HepG2 (cell line): ENCODE measurements at regions not wholly inside any gene's neighbourhood (a gene's known extent, or its start where the extent isn't known, plus 50 kb on each side); places are given as distances from the start of the nearest gene placed in this dataset.

Experiments used
- ATF2 ChIP-seq: sonication (generic); formaldehyde crosslinking; IDR thresholded peaks from 2 replicates; pipeline ENCODE4 v1.4.0; 2020; ENCODE audit warnings: missing genetic modification reagents
- CHD4 ChIP-seq: fragments of 200-600 bp; sonication (generic); IDR thresholded peaks from 2 replicates; pipeline ENCODE4 v1.7.0; 2017; ENCODE audit warnings: mild to moderate bottlenecking, low read length, borderline replicate concordance
- DPF2 ChIP-seq: sonication (generic); formaldehyde crosslinking; IDR thresholded peaks from 2 replicates; pipeline ENCODE4 v1.4.0; 2020; ENCODE audit warnings: mild to moderate bottlenecking, low read depth, missing genetic modification reagents, borderline replicate concordance
- EZH2 ChIP-seq: conservative IDR thresholded peaks from 2 replicates; pipeline ENCODE4 v1.6.1; 2012; ENCODE audit warnings: mild to moderate bottlenecking, low read depth, low read length, moderate library complexity
- HMG20A ChIP-seq: IDR thresholded peaks from 2 replicates; pipeline ENCODE4 v1.6.1; 2016; ENCODE audit warnings: borderline replicate concordance
- HOXA7 ChIP-seq: sonication (generic); formaldehyde crosslinking; IDR thresholded peaks from 2 replicates; pipeline ENCODE4 v1.8.1; 2022; ENCODE audit warnings: mild to moderate bottlenecking, missing genetic modification reagents, moderate library complexity
- ZBTB3 ChIP-seq: sonication (generic); formaldehyde crosslinking; IDR thresholded peaks from 2 replicates; pipeline ENCODE4 v1.4.0; 2020; ENCODE audit warnings: low read depth, mild to moderate bottlenecking, moderate library complexity, missing genetic modification reagents, borderline replicate concordance
- ZNF282 ChIP-seq: fragments of 450-650 bp; IDR thresholded peaks from 2 replicates; pipeline ENCODE4 v1.6.1; 2018; ENCODE audit not compliant: partially characterized antibody
- ZNF572 ChIP-seq: sonication (generic); formaldehyde crosslinking; IDR thresholded peaks from 2 replicates; pipeline ENCODE4 v1.5.1; 2020; ENCODE audit warnings: mild to moderate bottlenecking, missing genetic modification reagents
- TF ChIP-seq, protein P1 (sequence below): sonication (generic); formaldehyde crosslinking; IDR thresholded peaks from 2 replicates; pipeline ENCODE4 v1.5.0; 2020; ENCODE audit warnings: mild to moderate bottlenecking, missing genetic modification reagents, moderate library complexity
- TF ChIP-seq, protein P2 (sequence below): sonication (generic); formaldehyde crosslinking; IDR thresholded peaks from 2 replicates; pipeline ENCODE4 v1.4.0; 2020; ENCODE audit warnings: missing genetic modification reagents, borderline replicate concordance
- TF ChIP-seq, protein P3 (sequence below): sonication (generic); formaldehyde crosslinking; IDR thresholded peaks from 2 replicates; pipeline ENCODE4 v1.4.0; 2020; ENCODE audit warnings: mild to moderate bottlenecking, missing genetic modification reagents

DNA sequence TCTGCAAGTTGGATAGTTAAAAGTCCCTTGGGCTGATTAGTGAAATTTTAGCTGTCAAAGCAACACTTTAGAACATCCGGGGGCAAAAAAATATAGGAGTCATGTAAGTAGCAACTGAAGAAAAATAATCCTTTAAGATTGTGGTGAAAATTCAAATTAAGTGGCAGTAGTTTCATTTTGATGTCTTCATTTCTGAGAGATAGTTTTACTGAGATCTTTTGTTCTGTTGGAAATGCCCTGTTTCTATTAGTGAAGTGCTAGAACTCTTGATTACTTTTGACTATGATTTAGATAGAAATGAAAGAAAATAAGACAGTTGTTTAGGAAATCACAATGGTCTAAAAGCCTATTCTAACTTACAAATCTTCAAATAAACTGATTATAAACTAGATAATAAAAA is 587.3 kb upstream of the MMS22L start:
- TF ChIP-seq ATF2 (no peak), ZBTB3 (CRISPR knock-in tag) (no peak), CHD4 (no peak), ZNF282 (no peak), ZNF572 (CRISPR knock-in tag) (no peak), DPF2 (CRISPR knock-in tag) (no peak), HOXA7 (CRISPR knock-in tag) (no peak), EZH2 (no peak), HMG20A (CRISPR knock-in tag) (no peak)
- TF ChIP-seq, protein P1, sequence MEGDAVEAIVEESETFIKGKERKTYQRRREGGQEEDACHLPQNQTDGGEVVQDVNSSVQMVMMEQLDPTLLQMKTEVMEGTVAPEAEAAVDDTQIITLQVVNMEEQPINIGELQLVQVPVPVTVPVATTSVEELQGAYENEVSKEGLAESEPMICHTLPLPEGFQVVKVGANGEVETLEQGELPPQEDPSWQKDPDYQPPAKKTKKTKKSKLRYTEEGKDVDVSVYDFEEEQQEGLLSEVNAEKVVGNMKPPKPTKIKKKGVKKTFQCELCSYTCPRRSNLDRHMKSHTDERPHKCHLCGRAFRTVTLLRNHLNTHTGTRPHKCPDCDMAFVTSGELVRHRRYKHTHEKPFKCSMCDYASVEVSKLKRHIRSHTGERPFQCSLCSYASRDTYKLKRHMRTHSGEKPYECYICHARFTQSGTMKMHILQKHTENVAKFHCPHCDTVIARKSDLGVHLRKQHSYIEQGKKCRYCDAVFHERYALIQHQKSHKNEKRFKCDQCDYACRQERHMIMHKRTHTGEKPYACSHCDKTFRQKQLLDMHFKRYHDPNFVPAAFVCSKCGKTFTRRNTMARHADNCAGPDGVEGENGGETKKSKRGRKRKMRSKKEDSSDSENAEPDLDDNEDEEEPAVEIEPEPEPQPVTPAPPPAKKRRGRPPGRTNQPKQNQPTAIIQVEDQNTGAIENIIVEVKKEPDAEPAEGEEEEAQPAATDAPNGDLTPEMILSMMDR (CRISPR knock-in tag): no peak
- TF ChIP-seq, protein P2, sequence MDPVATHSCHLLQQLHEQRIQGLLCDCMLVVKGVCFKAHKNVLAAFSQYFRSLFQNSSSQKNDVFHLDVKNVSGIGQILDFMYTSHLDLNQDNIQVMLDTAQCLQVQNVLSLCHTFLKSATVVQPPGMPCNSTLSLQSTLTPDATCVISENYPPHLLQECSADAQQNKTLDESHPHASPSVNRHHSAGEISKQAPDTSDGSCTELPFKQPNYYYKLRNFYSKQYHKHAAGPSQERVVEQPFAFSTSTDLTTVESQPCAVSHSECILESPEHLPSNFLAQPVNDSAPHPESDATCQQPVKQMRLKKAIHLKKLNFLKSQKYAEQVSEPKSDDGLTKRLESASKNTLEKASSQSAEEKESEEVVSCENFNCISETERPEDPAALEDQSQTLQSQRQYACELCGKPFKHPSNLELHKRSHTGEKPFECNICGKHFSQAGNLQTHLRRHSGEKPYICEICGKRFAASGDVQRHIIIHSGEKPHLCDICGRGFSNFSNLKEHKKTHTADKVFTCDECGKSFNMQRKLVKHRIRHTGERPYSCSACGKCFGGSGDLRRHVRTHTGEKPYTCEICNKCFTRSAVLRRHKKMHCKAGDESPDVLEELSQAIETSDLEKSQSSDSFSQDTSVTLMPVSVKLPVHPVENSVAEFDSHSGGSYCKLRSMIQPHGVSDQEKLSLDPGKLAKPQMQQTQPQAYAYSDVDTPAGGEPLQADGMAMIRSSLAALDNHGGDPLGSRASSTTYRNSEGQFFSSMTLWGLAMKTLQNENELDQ (CRISPR knock-in tag): no peak
- TF ChIP-seq, protein P3, sequence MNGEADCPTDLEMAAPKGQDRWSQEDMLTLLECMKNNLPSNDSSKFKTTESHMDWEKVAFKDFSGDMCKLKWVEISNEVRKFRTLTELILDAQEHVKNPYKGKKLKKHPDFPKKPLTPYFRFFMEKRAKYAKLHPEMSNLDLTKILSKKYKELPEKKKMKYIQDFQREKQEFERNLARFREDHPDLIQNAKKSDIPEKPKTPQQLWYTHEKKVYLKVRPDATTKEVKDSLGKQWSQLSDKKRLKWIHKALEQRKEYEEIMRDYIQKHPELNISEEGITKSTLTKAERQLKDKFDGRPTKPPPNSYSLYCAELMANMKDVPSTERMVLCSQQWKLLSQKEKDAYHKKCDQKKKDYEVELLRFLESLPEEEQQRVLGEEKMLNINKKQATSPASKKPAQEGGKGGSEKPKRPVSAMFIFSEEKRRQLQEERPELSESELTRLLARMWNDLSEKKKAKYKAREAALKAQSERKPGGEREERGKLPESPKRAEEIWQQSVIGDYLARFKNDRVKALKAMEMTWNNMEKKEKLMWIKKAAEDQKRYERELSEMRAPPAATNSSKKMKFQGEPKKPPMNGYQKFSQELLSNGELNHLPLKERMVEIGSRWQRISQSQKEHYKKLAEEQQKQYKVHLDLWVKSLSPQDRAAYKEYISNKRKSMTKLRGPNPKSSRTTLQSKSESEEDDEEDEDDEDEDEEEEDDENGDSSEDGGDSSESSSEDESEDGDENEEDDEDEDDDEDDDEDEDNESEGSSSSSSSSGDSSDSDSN (CRISPR knock-in tag): no peak
